Osteocyte (in vitro differentiated cells): ENCODE measurements at regions not wholly inside any gene's neighbourhood (a gene's known extent, or its start where the extent isn't known, plus 50 kb on each side); places are given as distances from the start of the nearest gene placed in this dataset.

Experiments used
- DNase-seq: peaks from one replicate; pipeline ENCODE4 v3.0.0; 2021; ENCODE audit warnings: mixed read lengths; ENCODE audit not compliant: unreplicated experiment; ENCODE audit errors: extremely low spot score
- H3K27ac Mint-ChIP-seq: one replicate; pipeline ENCODE4 v1.8.0; 2021; ENCODE audit warnings: mild to moderate bottlenecking, mixed read lengths; ENCODE audit not compliant: unreplicated experiment
- H3K27me3 Mint-ChIP-seq: one replicate; pipeline ENCODE4 v1.8.0; 2021; ENCODE audit warnings: mixed read lengths; ENCODE audit not compliant: unreplicated experiment
- H3K36me3 Mint-ChIP-seq: one replicate; pipeline ENCODE4 v1.8.0; 2021; ENCODE audit warnings: mixed read lengths; ENCODE audit not compliant: unreplicated experiment
- H3K4me1 Mint-ChIP-seq: one replicate; pipeline ENCODE4 v1.8.0; 2021; ENCODE audit warnings: mixed read lengths; ENCODE audit not compliant: unreplicated experiment
- H3K4me3 Mint-ChIP-seq: one replicate; pipeline ENCODE4 v1.8.0; 2021; ENCODE audit warnings: mild to moderate bottlenecking, moderate library complexity, mixed read lengths; ENCODE audit not compliant: unreplicated experiment
- H3K9me3 Mint-ChIP-seq: one replicate; pipeline ENCODE4 v1.8.0; 2021; ENCODE audit warnings: mixed read lengths; ENCODE audit not compliant: unreplicated experiment
- TF ChIP-seq, protein P1 (sequence below): fragments of 200-600 bp; sonication (generic); IDR thresholded peaks from 2 replicates; pipeline ENCODE4 v1.5.0; 2021; ENCODE audit warnings: antibody characterized with exemption, mild to moderate bottlenecking, moderate library complexity

GRCh38 chr1:209382231-209383100, 201.0 kb upstream of the CAMK1G start:
- DNase-seq = no peak
- peaks cover 11% of the 10 kb centered on the region for H3K4me1 Mint-ChIP-seq
- TF ChIP-seq, protein P1, sequence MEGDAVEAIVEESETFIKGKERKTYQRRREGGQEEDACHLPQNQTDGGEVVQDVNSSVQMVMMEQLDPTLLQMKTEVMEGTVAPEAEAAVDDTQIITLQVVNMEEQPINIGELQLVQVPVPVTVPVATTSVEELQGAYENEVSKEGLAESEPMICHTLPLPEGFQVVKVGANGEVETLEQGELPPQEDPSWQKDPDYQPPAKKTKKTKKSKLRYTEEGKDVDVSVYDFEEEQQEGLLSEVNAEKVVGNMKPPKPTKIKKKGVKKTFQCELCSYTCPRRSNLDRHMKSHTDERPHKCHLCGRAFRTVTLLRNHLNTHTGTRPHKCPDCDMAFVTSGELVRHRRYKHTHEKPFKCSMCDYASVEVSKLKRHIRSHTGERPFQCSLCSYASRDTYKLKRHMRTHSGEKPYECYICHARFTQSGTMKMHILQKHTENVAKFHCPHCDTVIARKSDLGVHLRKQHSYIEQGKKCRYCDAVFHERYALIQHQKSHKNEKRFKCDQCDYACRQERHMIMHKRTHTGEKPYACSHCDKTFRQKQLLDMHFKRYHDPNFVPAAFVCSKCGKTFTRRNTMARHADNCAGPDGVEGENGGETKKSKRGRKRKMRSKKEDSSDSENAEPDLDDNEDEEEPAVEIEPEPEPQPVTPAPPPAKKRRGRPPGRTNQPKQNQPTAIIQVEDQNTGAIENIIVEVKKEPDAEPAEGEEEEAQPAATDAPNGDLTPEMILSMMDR = no peak
- no peak overlapping the region for H3K4me3 Mint-ChIP-seq
- no peaks in the 10 kb centered on the region for H3K36me3 Mint-ChIP-seq
- no peaks in the 10 kb centered on the region for H3K27me3 Mint-ChIP-seq
- H3K9me3 Mint-ChIP-seq = no peaks in the 10 kb centered on the region
- H3K27ac Mint-ChIP-seq = no peak overlapping the region

DNA sequence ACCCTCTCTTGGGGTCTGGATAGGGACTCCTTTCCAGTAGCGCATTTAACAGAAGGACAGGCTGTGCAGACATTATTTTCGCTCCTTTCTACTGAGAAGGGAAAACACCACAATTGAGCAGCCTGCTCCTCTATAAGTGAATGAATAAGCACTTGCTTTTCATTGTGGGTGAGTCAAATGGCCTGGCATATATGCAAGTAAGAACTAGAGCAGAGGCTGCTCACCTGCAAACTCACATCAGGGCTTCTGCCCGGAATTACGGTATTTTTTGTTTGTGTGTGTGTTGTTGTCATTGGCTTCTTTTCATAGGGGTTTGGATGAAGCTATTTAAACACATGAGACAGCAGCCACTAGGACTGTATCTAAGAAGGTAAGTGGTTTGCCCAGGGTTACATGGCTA, 200.1 kb upstream of the CAMK1G start:
- no peak overlapping the region for H3K4me3 Mint-ChIP-seq
- no peaks in the 10 kb centered on the region for H3K36me3 Mint-ChIP-seq
- peaks cover 15% of the 10 kb centered on the region for H3K4me1 Mint-ChIP-seq
- TF ChIP-seq, protein P1 = no peak
- DNase-seq = no peak
- no peaks in the 10 kb centered on the region for H3K27me3 Mint-ChIP-seq
- H3K9me3 Mint-ChIP-seq = no peaks in the 10 kb centered on the region
- no peak overlapping the region for H3K27ac Mint-ChIP-seq

- no peaks in the 10 kb centered on the region for H3K27me3 Mint-ChIP-seq
- no peaks in the 10 kb centered on the region for H3K36me3 Mint-ChIP-seq
- no peak overlapping the region for H3K27ac Mint-ChIP-seq
- TF ChIP-seq, protein P1 = no peak
- H3K4me1 Mint-ChIP-seq = peaks cover 21% of the 10 kb centered on the region
- H3K4me3 Mint-ChIP-seq = no peak overlapping the region
- no peaks in the 10 kb centered on the region for H3K9me3 Mint-ChIP-seq
- DNase-seq = no peak
These were observed 199.4 kb upstream of the CAMK1G start for GRCh38 chr1:209383907-209384709.

- Mint-ChIP-seq H3K9me3 (peaks cover 4% of the 10 kb centered on the region), H3K4me3 (no peak overlapping the region), H3K27me3 (no peaks in the 10 kb centered on the region), H3K36me3 (no peaks in the 10 kb centered on the region), H3K4me1 (peaks cover 25% of the 10 kb centered on the region), H3K27ac (no peak overlapping the region)
- no peak for DNase-seq
- TF ChIP-seq, protein P1 = no peak
These were observed 198.6 kb upstream of the CAMK1G start for GRCh38 chr1:209384710-209385550.
